ENCODE measurements at regions not wholly inside any gene's neighbourhood (a gene's known extent, or its start where the extent isn't known, plus 50 kb on each side); places are given as distances from the start of the nearest gene placed in this dataset.
"Not testable (repeated sequence)": the region's sequence is repeated elsewhere in the genome, so short reads cannot be mapped to it uniquely, and the experiment has no call there.

DNA sequence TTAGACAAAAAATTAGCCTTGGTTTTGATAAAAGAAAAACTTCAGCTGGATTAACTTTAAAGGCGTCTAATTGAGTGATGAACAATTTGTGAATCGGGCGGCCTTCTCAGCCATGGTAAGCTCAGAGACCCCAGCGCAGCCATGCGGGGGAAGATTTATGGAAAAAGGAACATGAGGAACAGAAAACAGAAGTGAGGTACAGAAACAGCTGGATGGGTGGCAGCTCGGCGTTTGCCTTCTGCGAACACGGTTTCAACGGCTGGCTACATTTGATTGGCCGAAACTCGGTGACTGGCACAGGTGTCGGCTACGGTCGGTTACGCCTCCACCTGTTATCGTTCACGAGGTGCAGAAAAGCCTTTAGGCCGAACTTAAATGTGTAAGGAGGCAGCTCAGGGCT, 401.4 kb upstream of the FAT1 start:
- Histone ChIP-seq H3K36me3 (no peaks in the 10 kb centered on the region), H3K27me3 (no peaks in the 10 kb centered on the region), H3K4me3 (no peak overlapping the region), H3K4me1 (no peaks in the 10 kb centered on the region), H3K27ac (no peak overlapping the region), H3K9me3 (no peaks in the 10 kb centered on the region)
- TF ChIP-seq POLR2A (IDR thresholded peaks at IDR 0.05) (no peak), EP300 (IDR thresholded peaks at IDR 0.05) (no peak), POLR2AphosphoS5 (IDR thresholded peaks at IDR 0.05) (no peak)
- TF ChIP-seq, protein P1, sequence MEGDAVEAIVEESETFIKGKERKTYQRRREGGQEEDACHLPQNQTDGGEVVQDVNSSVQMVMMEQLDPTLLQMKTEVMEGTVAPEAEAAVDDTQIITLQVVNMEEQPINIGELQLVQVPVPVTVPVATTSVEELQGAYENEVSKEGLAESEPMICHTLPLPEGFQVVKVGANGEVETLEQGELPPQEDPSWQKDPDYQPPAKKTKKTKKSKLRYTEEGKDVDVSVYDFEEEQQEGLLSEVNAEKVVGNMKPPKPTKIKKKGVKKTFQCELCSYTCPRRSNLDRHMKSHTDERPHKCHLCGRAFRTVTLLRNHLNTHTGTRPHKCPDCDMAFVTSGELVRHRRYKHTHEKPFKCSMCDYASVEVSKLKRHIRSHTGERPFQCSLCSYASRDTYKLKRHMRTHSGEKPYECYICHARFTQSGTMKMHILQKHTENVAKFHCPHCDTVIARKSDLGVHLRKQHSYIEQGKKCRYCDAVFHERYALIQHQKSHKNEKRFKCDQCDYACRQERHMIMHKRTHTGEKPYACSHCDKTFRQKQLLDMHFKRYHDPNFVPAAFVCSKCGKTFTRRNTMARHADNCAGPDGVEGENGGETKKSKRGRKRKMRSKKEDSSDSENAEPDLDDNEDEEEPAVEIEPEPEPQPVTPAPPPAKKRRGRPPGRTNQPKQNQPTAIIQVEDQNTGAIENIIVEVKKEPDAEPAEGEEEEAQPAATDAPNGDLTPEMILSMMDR (IDR thresholded peaks at IDR 0.05) = no peak
- 94% methylated on average over 19 of the region's 19 CpGs for WGBS
- DNase-seq (ENCODE audit: low spot score in 2 of 2) = no peak

DNA sequence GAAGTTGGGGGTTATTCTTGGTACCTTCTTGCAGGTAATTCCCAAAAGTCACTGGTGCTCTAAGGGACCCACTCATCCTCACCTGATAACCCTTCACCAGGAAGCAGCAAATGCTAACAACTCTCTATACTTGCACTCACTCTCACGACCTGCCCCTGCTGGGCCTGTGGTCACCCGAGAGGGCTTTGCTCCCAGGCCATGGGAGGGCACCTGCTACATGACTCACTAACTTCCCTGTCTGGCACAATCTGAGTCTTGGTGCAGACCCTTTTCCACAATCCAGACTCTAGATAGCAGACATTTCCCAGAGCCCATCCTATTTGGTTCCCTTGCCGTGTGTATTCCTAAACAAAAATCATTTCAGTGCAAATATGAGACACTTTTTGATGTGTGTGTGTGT, 403.8 kb upstream of the FAT1 start:
- Histone ChIP-seq H3K9me3 (no peaks in the 10 kb centered on the region), H3K36me3 (no peaks in the 10 kb centered on the region), H3K4me3 (no peak overlapping the region), H3K27ac (no peak overlapping the region), H3K27me3 (no peaks in the 10 kb centered on the region), H3K4me1 (no peaks in the 10 kb centered on the region)
- TF ChIP-seq POLR2A (IDR thresholded peaks at IDR 0.05) (no peak), EP300 (IDR thresholded peaks at IDR 0.05) (no peak), POLR2AphosphoS5 (IDR thresholded peaks at IDR 0.05) (no peak)
- TF ChIP-seq, protein P1 (IDR thresholded peaks at IDR 0.05) = no peak
- no peak for DNase-seq (ENCODE audit: low spot score in 2 of 2)
- WGBS = 96% methylated on average over 3 of the region's 3 CpGs

GRCh38 chr4:187128222-187128621, 404.6 kb upstream of the FAT1 start:
- no peak overlapping the region for H3K4me3 ChIP-seq
- H3K27me3 ChIP-seq = no peaks in the 10 kb centered on the region
- H3K9me3 ChIP-seq = no peaks in the 10 kb centered on the region
- H3K27ac ChIP-seq = no peak overlapping the region
- WGBS = 52% methylated on average over 11 of the region's 11 CpGs
- TF ChIP-seq, protein P1 (IDR thresholded peaks at IDR 0.05) = no peak
- TF ChIP-seq POLR2A (IDR thresholded peaks at IDR 0.05) (no peak), POLR2AphosphoS5 (IDR thresholded peaks at IDR 0.05) (no peak), EP300 (IDR thresholded peaks at IDR 0.05) (no peak)
- H3K4me1 ChIP-seq = no peaks in the 10 kb centered on the region
- DNase-seq (ENCODE audit: low spot score in 2 of 2) = no peak
- H3K36me3 ChIP-seq = no peaks in the 10 kb centered on the region

DNA sequence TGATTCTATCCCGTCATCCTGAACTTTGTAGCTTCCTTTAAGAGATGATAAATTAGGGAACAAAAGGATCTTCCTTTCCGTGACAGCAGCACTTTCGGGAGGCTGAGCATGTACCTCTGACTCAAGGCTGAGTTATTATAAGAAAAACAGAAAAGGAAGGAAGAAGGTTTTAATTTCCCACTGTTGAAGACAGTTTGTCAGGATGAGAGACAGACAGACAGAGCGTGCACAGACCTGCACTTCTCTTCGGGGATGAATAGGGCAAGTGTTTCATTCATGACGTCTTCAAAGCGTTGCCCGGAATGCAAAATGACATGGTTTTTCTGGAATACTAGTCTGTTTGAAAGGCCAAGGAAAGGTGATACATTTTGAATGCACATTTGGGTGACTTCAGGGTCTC, 405.3 kb upstream of the FAT1 start:
- Histone ChIP-seq H3K27me3 (no peaks in the 10 kb centered on the region), H3K9me3 (no peaks in the 10 kb centered on the region), H3K4me1 (no peaks in the 10 kb centered on the region), H3K36me3 (no peaks in the 10 kb centered on the region), H3K4me3 (no peak overlapping the region), H3K27ac (no peak overlapping the region)
- WGBS = 34% methylated on average over 8 of the region's 8 CpGs
- TF ChIP-seq POLR2AphosphoS5 (IDR thresholded peaks at IDR 0.05) (no peak), POLR2A (IDR thresholded peaks at IDR 0.05) (no peak), EP300 (IDR thresholded peaks at IDR 0.05) (no peak)
- TF ChIP-seq, protein P1 (IDR thresholded peaks at IDR 0.05) = no peak
- no peak for DNase-seq (ENCODE audit: low spot score in 2 of 2)

DNA sequence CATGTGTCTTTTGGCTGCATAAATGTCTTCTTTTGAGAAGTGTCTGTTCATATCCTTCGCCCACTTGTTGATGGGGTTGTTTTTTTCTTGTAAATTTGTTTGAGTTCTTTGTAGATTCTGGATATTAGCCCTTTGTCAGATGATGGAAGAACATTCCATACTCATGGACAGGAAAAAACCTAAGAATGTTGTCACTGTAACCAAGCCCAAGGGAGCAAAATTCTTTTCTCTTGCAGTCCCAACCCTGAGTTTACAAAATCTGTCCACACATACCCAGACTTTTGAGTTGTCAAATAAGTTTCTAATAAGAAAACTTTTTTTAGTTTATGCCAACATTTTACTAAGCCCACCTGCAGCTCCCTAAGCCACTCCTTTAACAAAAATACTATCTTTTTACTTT, 408.2 kb upstream of the FAT1 start:
- H3K27me3 ChIP-seq; H3K4me1 ChIP-seq; H3K9me3 ChIP-seq; H3K36me3 ChIP-seq; H3K27ac ChIP-seq; H3K4me3 ChIP-seq; DNase-seq (ENCODE audit: low spot score in 2 of 2): not testable (repeated sequence)
- WGBS = 91% methylated on average over 1 of the region's 1 CpG

- no peak overlapping the region for H3K27ac ChIP-seq
- 89% methylated on average over 6 of the region's 6 CpGs for WGBS
- TF ChIP-seq POLR2A (IDR thresholded peaks at IDR 0.05) (no peak), EP300 (IDR thresholded peaks at IDR 0.05) (no peak), POLR2AphosphoS5 (IDR thresholded peaks at IDR 0.05) (no peak)
- TF ChIP-seq, protein P1 (IDR thresholded peaks at IDR 0.05) = no peak
- no peak for DNase-seq (ENCODE audit: low spot score in 2 of 2)
- H3K4me1 ChIP-seq = no peaks in the 10 kb centered on the region
- H3K27me3 ChIP-seq = no peaks in the 10 kb centered on the region
- no peaks in the 10 kb centered on the region for H3K36me3 ChIP-seq
- no peak overlapping the region for H3K4me3 ChIP-seq
- no peaks in the 10 kb centered on the region for H3K9me3 ChIP-seq
Observed at GRCh38 chr4:187135878-187136277, 412.2 kb upstream of the FAT1 start.
